SK-N-MC (cell line): ENCODE measurements at regions not wholly inside any gene's neighbourhood (a gene's known extent, or its start where the extent isn't known, plus 50 kb on each side); places are given as distances from the start of the nearest gene placed in this dataset.

ENCODE experiments used
- EZH2 ChIP-seq: fragments of 200-600 bp; sonication (generic); IDR thresholded peaks from one replicate; pipeline ENCODE4 v1.6.1; 2017; ENCODE audit warnings: antibody characterized with exemption
- FOXP2 ChIP-seq: optimal IDR thresholded peaks from 2 replicates; pipeline ENCODE3; 2011; ENCODE audit warnings: mild to moderate bottlenecking, moderate library complexity; ENCODE audit not compliant: insufficient read depth; ENCODE audit errors: extremely low read length, control extremely low read depth
- POLR2AphosphoS5 ChIP-seq: IDR thresholded peaks from 2 replicates; pipeline ENCODE4 v1.6.1; 2012; ENCODE audit warnings: mild to moderate bottlenecking, low read depth, low read length, borderline replicate concordance

- no peak for TF ChIP-seq EZH2
- no peak for TF ChIP-seq POLR2AphosphoS5
- no peak for TF ChIP-seq FOXP2
These were observed 91.1 kb downstream of the GPR37 start for GRCh38 chr7:124674451-124674850.
